Brain microvascular endothelial cell (primary cell): ENCODE measurements at regions not wholly inside any gene's neighbourhood (a gene's known extent, or its start where the extent isn't known, plus 50 kb on each side); places are given as distances from the start of the nearest gene placed in this dataset.
"Not testable (repeated sequence)": the region's sequence is repeated elsewhere in the genome, so short reads cannot be mapped to it uniquely, and the experiment has no call there.

Experiments
- DNase-seq: peaks from one replicate; pipeline ENCODE4 v3.0.0-alpha.2; 2020
- H3K27ac ChIP-seq: fragments of 250-450 bp; sonication (Bioruptor Pico); 2 replicates; pipeline ENCODE4 v1.5.1; 2020; ENCODE audit warnings: mild to moderate bottlenecking, moderate library complexity
- H3K27me3 ChIP-seq: fragments of 250-450 bp; sonication (Bioruptor Pico); replicated peaks from 2 replicates; pipeline ENCODE4 v1.5.1; 2020; ENCODE audit warnings: mild to moderate bottlenecking
- H3K36me3 ChIP-seq: fragments of 250-450 bp; sonication (Bioruptor Pico); replicated peaks from 2 replicates; pipeline ENCODE4 v1.5.1; 2020; ENCODE audit warnings: mild to moderate bottlenecking
- H3K4me3 ChIP-seq: 2 replicates; pipeline ENCODE4 v1.5.1; 2011; ENCODE audit warnings: low read depth, mild to moderate bottlenecking, control low read depth, low read length, moderate library complexity
- in situ Hi-C: cut with HindIII; loops from 2 replicates; pipeline ENCODE4 v1.10.0; 2017; ENCODE audit warnings: low sequenced_read_pairs, low pct_ligation_motif_present
- TF ChIP-seq, protein P1 (sequence below): IDR thresholded peaks from 2 replicates; pipeline ENCODE4 v1.5.1; 2011; ENCODE audit warnings: low read depth, mild to moderate bottlenecking, moderate library complexity, low read length, control low read depth, inconsistent platforms; ENCODE audit errors: missing control alignments

DNA sequence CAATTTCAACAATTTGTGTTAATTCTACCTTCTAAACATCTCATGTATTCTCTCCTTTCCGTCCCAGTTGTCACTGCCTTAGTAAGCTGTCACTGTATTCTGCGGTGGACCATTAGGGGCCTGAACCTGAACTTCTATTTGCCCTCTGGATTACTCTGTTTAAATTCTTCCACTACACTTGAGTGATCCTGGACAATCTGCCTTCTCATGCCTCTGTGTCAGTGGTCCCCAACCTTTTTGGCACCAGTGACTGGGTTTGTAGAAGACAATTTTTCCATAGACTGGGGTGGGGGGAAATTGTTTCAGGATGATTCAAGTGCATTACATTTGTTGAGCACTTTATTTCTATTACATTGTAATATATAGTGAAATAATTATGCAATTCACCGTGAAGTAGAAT is 1157.6 kb upstream of the SEMA6A start:
- in situ Hi-C loops, result no loop called here

GRCh38 chr5:117731446-117731845 is 1156.8 kb upstream of the SEMA6A start:
- Histone ChIP-seq H3K27ac (no peak overlapping the region), H3K36me3 (no peaks in the 10 kb centered on the region), H3K4me3 (no peak overlapping the region), H3K27me3 (no peaks in the 10 kb centered on the region)
- in situ Hi-C loops, result no loop called here
- TF ChIP-seq, protein P1, sequence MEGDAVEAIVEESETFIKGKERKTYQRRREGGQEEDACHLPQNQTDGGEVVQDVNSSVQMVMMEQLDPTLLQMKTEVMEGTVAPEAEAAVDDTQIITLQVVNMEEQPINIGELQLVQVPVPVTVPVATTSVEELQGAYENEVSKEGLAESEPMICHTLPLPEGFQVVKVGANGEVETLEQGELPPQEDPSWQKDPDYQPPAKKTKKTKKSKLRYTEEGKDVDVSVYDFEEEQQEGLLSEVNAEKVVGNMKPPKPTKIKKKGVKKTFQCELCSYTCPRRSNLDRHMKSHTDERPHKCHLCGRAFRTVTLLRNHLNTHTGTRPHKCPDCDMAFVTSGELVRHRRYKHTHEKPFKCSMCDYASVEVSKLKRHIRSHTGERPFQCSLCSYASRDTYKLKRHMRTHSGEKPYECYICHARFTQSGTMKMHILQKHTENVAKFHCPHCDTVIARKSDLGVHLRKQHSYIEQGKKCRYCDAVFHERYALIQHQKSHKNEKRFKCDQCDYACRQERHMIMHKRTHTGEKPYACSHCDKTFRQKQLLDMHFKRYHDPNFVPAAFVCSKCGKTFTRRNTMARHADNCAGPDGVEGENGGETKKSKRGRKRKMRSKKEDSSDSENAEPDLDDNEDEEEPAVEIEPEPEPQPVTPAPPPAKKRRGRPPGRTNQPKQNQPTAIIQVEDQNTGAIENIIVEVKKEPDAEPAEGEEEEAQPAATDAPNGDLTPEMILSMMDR, result no peak
- no peak for DNase-seq

More for the DNA sequence above, 1157.6 kb upstream of the SEMA6A start:
- H3K36me3 ChIP-seq, result no peaks in the 10 kb centered on the region
- TF ChIP-seq, protein P1, result no peak
- no peak overlapping the region for H3K4me3 ChIP-seq
- no peak for DNase-seq
- H3K27ac ChIP-seq, result no peak overlapping the region
- H3K27me3 ChIP-seq, result no peaks in the 10 kb centered on the region

DNA sequence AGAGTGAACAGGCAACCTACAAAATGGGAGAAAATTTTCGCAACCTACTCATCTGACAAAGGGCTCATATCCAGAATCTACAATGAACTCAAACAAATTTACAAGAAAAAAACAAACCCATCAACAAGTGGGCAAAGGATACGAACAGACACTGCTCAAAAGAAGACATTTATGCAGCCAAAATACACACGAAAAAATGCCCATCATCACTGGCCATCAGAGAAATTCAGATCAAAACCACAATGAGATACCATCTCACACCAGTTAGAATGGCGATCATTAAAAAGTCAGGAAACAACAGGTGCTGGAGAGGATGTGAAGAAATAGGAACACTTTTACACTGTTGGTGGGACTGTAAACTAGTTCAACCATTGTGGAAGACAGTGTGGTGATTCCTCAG is 1146.2 kb upstream of the SEMA6A start:
- H3K36me3 ChIP-seq, DNase-seq, H3K4me3 ChIP-seq, H3K27ac ChIP-seq, in situ Hi-C loops, H3K27me3 ChIP-seq: not testable (repeated sequence)

DNA sequence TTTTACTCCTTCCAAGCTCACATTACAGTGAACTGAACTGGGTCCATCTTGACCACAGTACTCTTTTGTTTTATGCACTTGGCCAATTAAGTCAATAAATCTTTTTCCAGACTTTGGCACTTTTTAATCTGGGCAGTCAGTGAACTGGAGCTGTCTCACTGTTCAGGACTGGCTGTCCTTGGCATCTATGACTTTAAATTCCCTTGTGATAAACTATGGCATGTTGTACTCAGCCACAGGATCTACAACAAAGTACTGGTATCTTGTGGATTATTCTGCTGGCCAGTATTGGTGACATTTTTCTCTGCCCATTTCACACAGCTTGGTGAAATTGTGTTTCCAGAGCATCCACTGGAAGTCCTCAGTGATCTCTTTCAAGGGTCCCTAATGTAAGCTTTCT is 1144.8 kb upstream of the SEMA6A start:
- Histone ChIP-seq H3K27ac (no peak overlapping the region), H3K27me3 (no peaks in the 10 kb centered on the region), H3K36me3 (no peaks in the 10 kb centered on the region), H3K4me3 (no peak overlapping the region)
- no peak for DNase-seq
- TF ChIP-seq, protein P1, result no peak
- in situ Hi-C loops, result no loop called here

DNA sequence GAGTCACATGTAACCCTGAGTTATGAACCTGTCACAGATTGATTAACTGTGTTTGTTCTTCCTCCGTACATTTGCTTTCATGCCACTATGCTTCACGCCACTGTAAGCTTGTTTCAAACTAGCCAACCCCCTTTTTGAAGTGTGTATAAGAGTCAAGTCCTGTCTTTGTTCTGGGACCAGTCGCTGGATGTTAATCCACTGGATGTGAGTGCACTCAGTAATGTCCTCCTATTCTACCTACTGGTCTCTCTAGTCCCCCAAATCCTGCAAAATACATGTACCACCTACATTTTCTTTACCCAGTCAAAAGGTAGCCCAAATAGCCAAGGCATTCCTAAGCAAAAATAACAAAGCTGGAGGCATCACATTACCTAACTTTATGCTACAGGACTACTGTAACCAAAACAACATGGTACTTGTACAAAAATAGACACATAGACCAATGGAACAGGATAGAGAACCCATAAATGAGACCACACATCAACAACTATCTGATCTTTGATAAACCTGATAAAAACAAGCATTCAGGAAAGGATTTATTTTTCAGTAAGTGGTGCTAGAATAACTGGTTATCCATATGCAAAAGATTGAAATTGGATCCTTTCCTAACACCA is 1139.1 kb upstream of the SEMA6A start:
- no peaks in the 10 kb centered on the region for H3K27me3 ChIP-seq
- H3K4me3 ChIP-seq, result no peak overlapping the region
- in situ Hi-C loops, result no loop called here
- H3K36me3 ChIP-seq, result no peaks in the 10 kb centered on the region
- TF ChIP-seq, protein P1, result no peak
- DNase-seq, result no peak
- H3K27ac ChIP-seq, result no peak overlapping the region

DNA sequence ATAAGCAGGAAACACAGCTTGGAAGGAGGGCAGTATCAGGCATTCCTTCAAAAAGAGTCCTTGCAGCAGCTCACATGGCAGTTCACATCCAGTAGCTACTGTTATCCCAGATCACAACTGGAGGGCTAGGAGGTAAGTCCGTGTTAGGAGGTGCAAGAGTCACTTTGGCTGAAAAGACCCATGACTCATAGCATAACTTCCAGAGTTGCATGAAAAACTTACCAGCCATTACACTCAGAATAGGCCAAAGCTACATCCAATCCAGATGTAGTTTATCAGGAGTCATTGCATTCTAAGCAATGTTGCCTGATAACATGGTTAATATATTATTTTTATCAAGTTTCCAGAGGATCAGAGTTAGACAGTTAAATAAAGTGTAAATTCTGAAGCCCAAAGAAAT is 1126.4 kb upstream of the SEMA6A start:
- TF ChIP-seq, protein P1, result no peak
- Histone ChIP-seq H3K27me3 (no peaks in the 10 kb centered on the region), H3K36me3 (no peaks in the 10 kb centered on the region), H3K27ac (no peak overlapping the region), H3K4me3 (no peak overlapping the region)
- in situ Hi-C loops, result no loop called here
- no peak for DNase-seq
